ENCODE measurements at regions not wholly inside any gene's neighbourhood (a gene's known extent, or its start where the extent isn't known, plus 50 kb on each side); places are given as distances from the start of the nearest gene placed in this dataset.

- DNase-seq (ENCODE audit: low spot score): no peak
- no peak overlapping the region for H3K4me3 ChIP-seq
- no peak for TF ChIP-seq CTCF (IDR thresholded peaks at IDR 0.05)
- H3K27ac ChIP-seq: no peak overlapping the region
Observed at GRCh38 chr3:10695595-10696285, 120.3 kb upstream of the SLC6A11 start.

GRCh38 chr3:10697918-10698317, 118.1 kb upstream of the SLC6A11 start:
- DNase-seq (ENCODE audit: low spot score): no peak
- H3K4me3 ChIP-seq: no peak overlapping the region
- no peak overlapping the region for H3K27ac ChIP-seq
- no peak for TF ChIP-seq CTCF (IDR thresholded peaks at IDR 0.05)

- Histone ChIP-seq H3K27ac (no peak overlapping the region), H3K4me3 (no peak overlapping the region)
- DNase-seq (ENCODE audit: low spot score): no peak
- TF ChIP-seq CTCF (IDR thresholded peaks at IDR 0.05): no peak
Observed at GRCh38 chr3:10700821-10701220, 115.2 kb upstream of the SLC6A11 start.

GRCh38 chr3:10702961-10703740, 112.9 kb upstream of the SLC6A11 start:
- Histone ChIP-seq H3K4me3 (no peak overlapping the region), H3K27ac (no peak overlapping the region)
- DNase-seq (ENCODE audit: low spot score): no peak
- no peak for TF ChIP-seq CTCF (IDR thresholded peaks at IDR 0.05)

- Histone ChIP-seq H3K4me3 (no peak overlapping the region), H3K27ac (no peak overlapping the region)
- DNase-seq (ENCODE audit: low spot score): no peak
- TF ChIP-seq CTCF (IDR thresholded peaks at IDR 0.05): no peak
Observed at GRCh38 chr3:10703875-10704274, 112.2 kb upstream of the SLC6A11 start.

GRCh38 chr3:10706156-10706739, 109.8 kb upstream of the SLC6A11 start:
- no peak overlapping the region for H3K27ac ChIP-seq
- H3K4me3 ChIP-seq: no peak overlapping the region
- no peak for TF ChIP-seq CTCF (IDR thresholded peaks at IDR 0.05)
- DNase-seq (ENCODE audit: low spot score): no peak

Measured in coronary artery (tissue), 2 donors.